Smooth muscle cell (in vitro differentiated cells): ENCODE measurements at regions not wholly inside any gene's neighbourhood (a gene's known extent, or its start where the extent isn't known, plus 50 kb on each side); places are given as distances from the start of the nearest gene placed in this dataset.

Experiments
- DNase-seq: peaks from one replicate; lab custom pipeline; 2025; ENCODE audit not compliant: unreplicated experiment; lab: John Stamatoyannopoulos, UW
- H2AFZ ChIP-seq: fragments of 200-600 bp; sonication (generic); 2 replicates; pipeline ENCODE4 v1.6.0; 2016; ENCODE audit warnings: antibody characterized with exemption, low read depth, mild to moderate bottlenecking
- H3F3A ChIP-seq: fragments of 200-600 bp; sonication (generic); 2 replicates; pipeline ENCODE4 v1.6.0; 2017; ENCODE audit warnings: antibody characterized with exemption, low read depth
- H3K27ac ChIP-seq: fragments of 200-600 bp; sonication (generic); 2 replicates; pipeline ENCODE4 v1.5.1; 2016; ENCODE audit warnings: low read depth, mild to moderate bottlenecking
- H3K27me3 ChIP-seq: fragments of 200-600 bp; sonication (generic); 2 replicates; pipeline ENCODE4 v1.6.1; 2016; ENCODE audit warnings: low read depth, mild to moderate bottlenecking
- H3K36me3 ChIP-seq: fragments of 200-600 bp; sonication (generic); 2 replicates; pipeline ENCODE4 v1.5.1; 2016; ENCODE audit warnings: low read depth
- H3K4me1 ChIP-seq: fragments of 200-600 bp; sonication (generic); 2 replicates; pipeline ENCODE4 v1.5.1; 2016; ENCODE audit warnings: low read depth
- H3K4me2 ChIP-seq: fragments of 200-600 bp; sonication (generic); 2 replicates; pipeline ENCODE4 v1.6.0; 2016; ENCODE audit warnings: mild to moderate bottlenecking
- H3K4me3 ChIP-seq: fragments of 200-600 bp; sonication (generic); 2 replicates; pipeline ENCODE4 v1.5.1; 2016; ENCODE audit warnings: mild to moderate bottlenecking
- H3K79me2 ChIP-seq: fragments of 200-600 bp; sonication (generic); 2 replicates; pipeline ENCODE4 v1.6.0; 2016; ENCODE audit warnings: low read depth, mild to moderate bottlenecking
- H3K9ac ChIP-seq: fragments of 200-600 bp; sonication (generic); 2 replicates; pipeline ENCODE4 v1.6.0; 2016; ENCODE audit warnings: low read depth
- H3K9me3 ChIP-seq: fragments of 200-600 bp; sonication (generic); replicated peaks from 2 replicates; pipeline ENCODE4 v1.5.1; 2016; ENCODE audit warnings: low read depth
- H4K20me1 ChIP-seq: fragments of 200-600 bp; sonication (generic); 2 replicates; pipeline ENCODE4 v1.6.0; 2016; ENCODE audit warnings: low read depth
- whole genome bisulfite sequencing: methylation state at CpG from one replicate; pipeline ENCODE4 v1.1.7; 2016; ENCODE audit warnings: low lambda C conversion rate; 5-methylcytosine and 5-hydroxymethylcytosine counted together
- TF ChIP-seq, protein P1 (sequence below): fragments of 200-600 bp; sonication (generic); IDR thresholded peaks from 2 replicates; pipeline ENCODE4 v1.5.1; 2017; ENCODE audit warnings: borderline replicate concordance, mild to moderate bottlenecking, antibody characterized with exemption; ENCODE audit not compliant: insufficient read depth, poor library complexity, severe bottlenecking

- H3K9me3 ChIP-seq = no peaks in the 10 kb centered on the region
- no peaks in the 10 kb centered on the region for H3K27me3 ChIP-seq
- no peak overlapping the region for H3K4me3 ChIP-seq
- TF ChIP-seq, protein P1, sequence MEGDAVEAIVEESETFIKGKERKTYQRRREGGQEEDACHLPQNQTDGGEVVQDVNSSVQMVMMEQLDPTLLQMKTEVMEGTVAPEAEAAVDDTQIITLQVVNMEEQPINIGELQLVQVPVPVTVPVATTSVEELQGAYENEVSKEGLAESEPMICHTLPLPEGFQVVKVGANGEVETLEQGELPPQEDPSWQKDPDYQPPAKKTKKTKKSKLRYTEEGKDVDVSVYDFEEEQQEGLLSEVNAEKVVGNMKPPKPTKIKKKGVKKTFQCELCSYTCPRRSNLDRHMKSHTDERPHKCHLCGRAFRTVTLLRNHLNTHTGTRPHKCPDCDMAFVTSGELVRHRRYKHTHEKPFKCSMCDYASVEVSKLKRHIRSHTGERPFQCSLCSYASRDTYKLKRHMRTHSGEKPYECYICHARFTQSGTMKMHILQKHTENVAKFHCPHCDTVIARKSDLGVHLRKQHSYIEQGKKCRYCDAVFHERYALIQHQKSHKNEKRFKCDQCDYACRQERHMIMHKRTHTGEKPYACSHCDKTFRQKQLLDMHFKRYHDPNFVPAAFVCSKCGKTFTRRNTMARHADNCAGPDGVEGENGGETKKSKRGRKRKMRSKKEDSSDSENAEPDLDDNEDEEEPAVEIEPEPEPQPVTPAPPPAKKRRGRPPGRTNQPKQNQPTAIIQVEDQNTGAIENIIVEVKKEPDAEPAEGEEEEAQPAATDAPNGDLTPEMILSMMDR = no peak
- no peak for DNase-seq
- no peaks in the 10 kb centered on the region for H3K36me3 ChIP-seq
- WGBS = 98% methylated on average over 4 of the region's 4 CpGs
- H3K79me2 ChIP-seq = no peaks in the 10 kb centered on the region
- H4K20me1 ChIP-seq = no peaks in the 10 kb centered on the region
- no peaks in the 10 kb centered on the region for H3F3A ChIP-seq
- no peak overlapping the region for H2AFZ ChIP-seq
- H3K9ac ChIP-seq = no peak overlapping the region
- H3K4me2 ChIP-seq = no peak overlapping the region
- no peaks in the 10 kb centered on the region for H3K4me1 ChIP-seq
- no peak overlapping the region for H3K27ac ChIP-seq
These were observed 1199.1 kb downstream of the SI start for GRCh38 chr3:163879172-163879571.

DNA sequence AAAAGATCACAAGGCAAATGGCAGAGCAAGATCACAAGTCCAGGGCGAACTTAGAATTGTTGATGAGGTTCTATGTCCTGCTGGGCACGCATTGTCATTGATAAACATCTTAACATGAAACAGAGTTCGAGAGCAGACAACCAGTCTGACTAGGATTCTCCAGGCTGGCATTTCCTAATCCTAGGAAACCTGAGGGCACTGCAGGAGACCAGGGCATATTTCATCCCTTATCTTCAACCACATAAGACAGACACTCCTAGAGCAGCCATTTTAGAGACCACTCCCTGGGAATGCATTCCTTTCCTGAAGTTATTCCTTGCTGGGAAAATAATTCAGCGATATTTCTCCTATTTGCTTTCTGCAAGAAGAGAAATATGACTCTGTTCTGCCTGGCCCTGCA is 1199.9 kb downstream of the SI start:
- DNase-seq = no peak
- whole genome bisulfite sequencing = 84% methylated on average over 4 of the region's 4 CpGs

DNA sequence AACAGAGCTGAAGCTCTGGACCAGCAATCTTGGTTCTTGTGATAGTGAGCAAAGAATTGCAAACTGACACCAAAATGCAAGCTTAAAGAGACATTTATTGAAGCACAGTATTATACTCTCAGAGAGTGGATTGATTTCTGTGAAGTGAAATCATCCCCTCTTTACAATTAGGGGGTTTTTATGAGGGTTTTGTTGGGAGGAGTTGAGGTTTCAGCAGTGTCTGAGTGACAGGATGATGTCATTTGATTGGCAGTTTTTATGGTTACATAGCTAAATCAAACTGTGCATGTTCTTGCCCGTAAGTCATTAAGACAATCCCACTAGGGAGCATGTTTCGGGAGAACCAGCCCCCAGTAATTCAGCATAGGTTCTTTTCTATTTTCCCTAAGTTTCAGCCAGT is 1200.5 kb downstream of the SI start:
- Histone ChIP-seq H3K4me3 (no peak overlapping the region), H3F3A (no peaks in the 10 kb centered on the region), H3K9ac (no peak overlapping the region), H3K36me3 (no peaks in the 10 kb centered on the region), H3K4me2 (no peak overlapping the region), H2AFZ (no peak overlapping the region), H3K9me3 (no peaks in the 10 kb centered on the region), H3K27ac (no peak overlapping the region), H4K20me1 (no peaks in the 10 kb centered on the region), H3K4me1 (no peaks in the 10 kb centered on the region), H3K79me2 (no peaks in the 10 kb centered on the region), H3K27me3 (no peaks in the 10 kb centered on the region)
- TF ChIP-seq, protein P1 = no peak
- no peak for DNase-seq
- whole genome bisulfite sequencing = 92% methylated on average over 2 of the region's 2 CpGs

More for the DNA sequence above, 1199.9 kb downstream of the SI start:
- Histone ChIP-seq H2AFZ (no peak overlapping the region), H3K9ac (no peak overlapping the region), H3K9me3 (no peaks in the 10 kb centered on the region), H3K27ac (no peak overlapping the region), H4K20me1 (no peaks in the 10 kb centered on the region), H3K79me2 (no peaks in the 10 kb centered on the region), H3K4me2 (no peak overlapping the region), H3K4me3 (no peak overlapping the region), H3K27me3 (no peaks in the 10 kb centered on the region), H3K36me3 (no peaks in the 10 kb centered on the region), H3F3A (no peaks in the 10 kb centered on the region), H3K4me1 (no peaks in the 10 kb centered on the region)
- TF ChIP-seq, protein P1 = no peak

DNA sequence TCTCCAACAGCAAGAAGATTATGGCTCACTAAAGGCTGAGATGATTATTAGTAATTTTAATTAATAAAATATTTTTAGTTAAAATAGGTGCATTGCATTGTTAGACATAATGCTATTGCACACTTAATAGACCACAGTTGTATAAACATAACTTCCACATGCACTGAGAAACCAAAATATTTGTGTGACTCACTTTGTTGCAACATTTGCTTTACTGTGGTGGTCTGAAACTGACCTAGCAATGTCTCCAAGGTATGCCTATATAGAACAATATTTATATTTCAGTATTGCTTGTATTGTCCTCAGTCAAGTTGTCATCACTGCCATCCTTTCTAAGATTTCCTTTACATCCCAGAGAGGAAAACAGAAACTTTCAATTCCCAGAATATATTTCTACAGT is 1215.2 kb downstream of the SI start:
- H3K79me2 ChIP-seq = no peaks in the 10 kb centered on the region
- no peak for DNase-seq
- TF ChIP-seq, protein P1 = no peak
- H3K9ac ChIP-seq = no peak overlapping the region
- no peaks in the 10 kb centered on the region for H4K20me1 ChIP-seq
- H3K4me2 ChIP-seq = no peak overlapping the region
- H3K27ac ChIP-seq = no peak overlapping the region
- H3F3A ChIP-seq = no peaks in the 10 kb centered on the region
- H3K36me3 ChIP-seq = no peaks in the 10 kb centered on the region
- no peaks in the 10 kb centered on the region for H3K9me3 ChIP-seq
- H3K4me1 ChIP-seq = no peaks in the 10 kb centered on the region
- no peaks in the 10 kb centered on the region for H3K27me3 ChIP-seq
- H3K4me3 ChIP-seq = no peak overlapping the region
- H2AFZ ChIP-seq = no peak overlapping the region
